Skeletal muscle tissue (tissue), 3 donors: ENCODE measurements at regions not wholly inside any gene's neighbourhood (a gene's known extent, or its start where the extent isn't known, plus 50 kb on each side); places are given as distances from the start of the nearest gene placed in this dataset.

Experiments used
- H3K27ac ChIP-seq: one replicate; pipeline ENCODE4 v1.7.0; 2013; ENCODE audit warnings: mild to moderate bottlenecking, low read depth, low read length, inconsistent platforms
- H3K27me3 ChIP-seq, 3 donors: one replicate each; pipeline ENCODE4 v1.7.0; 2013; ENCODE audit warnings: low read length in 3 of 3; ENCODE audit not compliant: control insufficient read depth in 3 of 3, insufficient read depth in 3 of 3
- H3K36me3 ChIP-seq, 3 donors: one replicate each; pipeline ENCODE4 v1.7.0; 2013; ENCODE audit warnings: low read length in 3 of 3; ENCODE audit not compliant: control insufficient read depth in 3 of 3, insufficient read depth in 3 of 3
- H3K4me1 ChIP-seq, 3 donors: one replicate each; pipeline ENCODE4 v1.7.0; 2013; ENCODE audit warnings: low read length in 3 of 3, mild to moderate bottlenecking in 3 of 3; ENCODE audit not compliant: control insufficient read depth in 3 of 3, insufficient read depth in 3 of 3
- H3K4me3 ChIP-seq, 3 donors: one replicate each; pipeline ENCODE4 v1.7.0; 2013; ENCODE audit warnings: low read length in 3 of 3
- H3K9ac ChIP-seq, 3 donors: one replicate each; pipeline ENCODE4 v1.7.0; 2013; ENCODE audit warnings: low read length in 3 of 3, mild to moderate bottlenecking in 3 of 3, moderate library complexity in 2 of 3, low read depth in 1 of 3
- H3K9me3 ChIP-seq, 3 donors: one replicate each; pipeline ENCODE4 v1.7.0; 2013; ENCODE audit warnings: low read length in 3 of 3; ENCODE audit not compliant: control insufficient read depth in 3 of 3
- donor health status: Osteomylitis.

DNA sequence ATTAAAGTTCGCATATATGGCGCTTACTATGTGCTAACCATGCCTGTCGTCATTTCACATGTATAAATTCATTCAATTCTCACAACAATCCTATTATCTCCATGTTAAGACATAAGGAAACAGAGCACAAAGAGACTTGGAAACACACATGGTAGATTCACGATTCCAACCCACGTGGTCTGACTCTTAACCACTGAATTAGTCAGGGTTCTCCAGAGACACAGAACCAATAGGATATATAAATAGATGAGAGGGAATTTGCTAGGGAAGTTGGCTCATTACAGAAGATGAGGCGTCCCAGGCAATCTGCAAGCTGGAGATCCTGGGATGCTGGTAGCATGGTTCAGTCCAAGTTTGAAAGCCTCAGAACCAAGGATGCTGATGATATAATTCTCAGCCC lies 765.3 kb downstream of the TBL1XR1 start:
- H3K36me3 ChIP-seq = no peaks in the 10 kb centered on the region
- H3K4me1 ChIP-seq = no peaks in the 10 kb centered on the region
- no peak overlapping the region for H3K4me3 ChIP-seq
- H3K27me3 ChIP-seq = no peaks in the 10 kb centered on the region
- H3K27ac ChIP-seq = no peak overlapping the region
- no peak overlapping the region for H3K9ac ChIP-seq
- H3K9me3 ChIP-seq = no peaks in the 10 kb centered on the region

DNA sequence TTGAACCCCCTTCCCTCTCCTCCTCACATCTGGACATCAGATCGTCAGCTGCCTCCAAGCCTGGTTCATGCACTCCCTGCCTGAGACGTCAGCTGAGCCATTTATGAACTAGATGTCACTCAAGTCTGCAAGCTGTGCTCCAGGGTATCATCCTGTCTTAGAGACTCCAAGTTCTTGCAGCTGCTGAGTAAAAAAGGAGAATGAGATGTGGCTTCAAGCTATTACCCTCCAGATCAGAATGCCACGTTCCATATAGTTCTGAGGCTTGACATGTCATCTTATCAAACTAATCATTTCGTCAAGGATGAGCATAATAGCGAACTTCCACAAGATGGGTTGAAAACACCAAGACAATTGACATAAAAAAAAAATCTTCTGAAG lies 766.3 kb downstream of the TBL1XR1 start:
- Histone ChIP-seq H3K9ac (no peak overlapping the region), H3K36me3 (no peaks in the 10 kb centered on the region), H3K27me3 (no peaks in the 10 kb centered on the region), H3K9me3 (no peaks in the 10 kb centered on the region), H3K27ac (no peak overlapping the region), H3K4me1 (no peaks in the 10 kb centered on the region), H3K4me3 (no peak overlapping the region)

DNA sequence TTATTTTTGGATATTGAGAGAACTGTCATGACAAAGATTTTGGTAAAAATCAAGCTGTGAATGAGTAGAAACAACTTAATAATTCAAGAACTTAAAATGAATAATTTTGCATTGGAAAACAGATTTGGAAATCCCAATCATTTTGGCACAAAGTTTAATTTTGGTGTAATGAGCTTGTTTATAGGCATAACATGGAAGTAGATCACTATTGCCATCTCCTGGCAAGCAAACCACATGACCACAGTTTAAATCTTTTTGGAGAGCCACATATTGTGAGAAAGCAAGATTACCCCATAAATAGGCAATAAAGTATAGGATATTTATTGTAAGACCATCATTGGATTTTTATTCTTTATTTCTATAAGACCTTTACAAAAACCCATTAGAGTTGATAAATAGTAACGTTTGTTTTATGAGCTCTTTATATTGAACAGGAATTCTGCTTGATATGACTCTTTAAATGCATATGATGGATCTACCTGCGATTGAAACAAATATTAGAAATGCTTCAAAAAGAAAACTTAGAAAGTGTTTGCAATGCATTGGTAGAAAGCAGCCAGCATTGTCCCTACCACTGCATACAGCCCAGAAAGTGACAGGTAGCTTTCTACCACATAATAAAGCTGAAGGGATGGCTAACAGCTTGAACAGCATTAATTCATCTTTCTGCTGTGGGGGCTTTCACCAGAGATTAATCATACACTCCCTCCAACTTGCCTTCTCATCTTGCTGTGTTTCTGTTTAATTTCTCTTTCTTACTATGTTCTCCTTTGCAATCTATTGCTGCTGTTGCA lies 766.8 kb downstream of the TBL1XR1 start:
- H3K9ac ChIP-seq = no peak overlapping the region
- no peaks in the 10 kb centered on the region for H3K27me3 ChIP-seq
- no peaks in the 10 kb centered on the region for H3K9me3 ChIP-seq
- H3K36me3 ChIP-seq = no peaks in the 10 kb centered on the region
- H3K4me3 ChIP-seq = no peak overlapping the region
- H3K27ac ChIP-seq = no peak overlapping the region
- no peaks in the 10 kb centered on the region for H3K4me1 ChIP-seq

DNA sequence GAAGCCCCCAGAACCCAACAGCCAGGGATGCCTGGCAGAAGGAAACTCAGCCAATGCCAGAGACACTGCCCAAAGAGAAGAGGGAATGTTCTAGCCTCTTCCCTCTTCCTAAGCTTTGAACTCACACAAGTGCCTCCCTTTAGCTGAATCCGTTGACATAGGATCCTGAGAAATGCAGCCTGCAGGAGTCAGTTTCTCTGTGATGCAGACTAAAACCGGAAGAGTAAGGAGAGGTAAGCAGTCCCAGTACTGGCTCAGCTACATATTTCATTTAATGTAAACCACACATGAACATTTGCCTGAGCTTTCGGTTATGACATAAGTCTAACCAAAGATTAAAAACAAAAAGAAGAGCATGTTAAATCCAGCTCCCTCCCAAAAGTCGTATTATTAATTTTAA lies 768.7 kb downstream of the TBL1XR1 start:
- Histone ChIP-seq H3K4me1 (no peaks in the 10 kb centered on the region), H3K36me3 (no peaks in the 10 kb centered on the region), H3K27ac (no peak overlapping the region)

DNA sequence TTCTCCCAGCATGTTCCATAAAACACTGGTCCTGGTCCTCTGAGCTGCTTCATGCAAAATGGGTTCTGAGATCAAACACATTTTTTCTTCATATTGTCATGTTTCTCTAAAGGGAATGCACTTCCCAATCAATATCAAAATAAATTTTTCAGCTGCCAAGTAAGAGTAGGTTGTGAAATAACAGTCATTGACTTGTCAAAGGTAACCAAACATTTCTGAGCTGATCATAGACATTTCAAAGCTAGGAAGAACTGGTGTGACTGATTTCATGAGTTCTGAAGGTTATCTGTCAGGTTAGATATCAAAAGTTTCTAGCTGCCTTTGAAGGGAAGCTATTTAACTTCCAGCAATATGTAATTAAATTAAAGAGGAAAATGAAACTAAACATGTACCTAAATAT lies 770.9 kb downstream of the TBL1XR1 start:
- Histone ChIP-seq H3K27ac (no peak overlapping the region), H3K9me3 (no peaks in the 10 kb centered on the region), H3K9ac (no peak overlapping the region), H3K4me3 (no peak overlapping the region), H3K36me3 (no peaks in the 10 kb centered on the region), H3K4me1 (no peaks in the 10 kb centered on the region), H3K27me3 (no peaks in the 10 kb centered on the region)

More for the DNA sequence above, 768.7 kb downstream of the TBL1XR1 start:
- Histone ChIP-seq H3K9me3 (no peaks in the 10 kb centered on the region), H3K27me3 (no peaks in the 10 kb centered on the region), H3K4me3 (no peak overlapping the region), H3K9ac (no peak overlapping the region)

DNA sequence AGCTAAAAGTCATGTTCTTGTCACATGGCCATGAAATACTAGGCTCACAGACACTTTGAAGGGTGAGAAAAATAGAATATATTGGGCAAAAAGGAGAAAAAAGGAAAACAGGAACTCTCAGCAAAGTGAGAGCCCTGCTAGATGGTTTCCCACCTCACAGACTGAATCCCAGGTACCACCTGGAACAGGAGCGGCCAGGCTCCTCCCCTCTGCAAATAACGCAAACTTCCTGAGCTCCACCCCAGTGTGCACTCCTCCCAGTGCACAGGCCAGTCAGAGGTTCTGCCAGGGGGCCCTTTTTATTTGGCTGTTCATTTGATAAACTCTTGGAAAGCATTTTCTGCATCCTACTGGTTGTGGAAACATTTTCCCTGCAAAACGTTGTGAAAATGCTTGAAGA lies 780.4 kb downstream of the TBL1XR1 start:
- H3K27me3 ChIP-seq = no peaks in the 10 kb centered on the region
- H3K9ac ChIP-seq = no peak overlapping the region
- H3K4me3 ChIP-seq = no peak overlapping the region
- H3K4me1 ChIP-seq = no peaks in the 10 kb centered on the region
- H3K36me3 ChIP-seq = no peaks in the 10 kb centered on the region
- no peak overlapping the region for H3K27ac ChIP-seq
- H3K9me3 ChIP-seq = no peaks in the 10 kb centered on the region

DNA sequence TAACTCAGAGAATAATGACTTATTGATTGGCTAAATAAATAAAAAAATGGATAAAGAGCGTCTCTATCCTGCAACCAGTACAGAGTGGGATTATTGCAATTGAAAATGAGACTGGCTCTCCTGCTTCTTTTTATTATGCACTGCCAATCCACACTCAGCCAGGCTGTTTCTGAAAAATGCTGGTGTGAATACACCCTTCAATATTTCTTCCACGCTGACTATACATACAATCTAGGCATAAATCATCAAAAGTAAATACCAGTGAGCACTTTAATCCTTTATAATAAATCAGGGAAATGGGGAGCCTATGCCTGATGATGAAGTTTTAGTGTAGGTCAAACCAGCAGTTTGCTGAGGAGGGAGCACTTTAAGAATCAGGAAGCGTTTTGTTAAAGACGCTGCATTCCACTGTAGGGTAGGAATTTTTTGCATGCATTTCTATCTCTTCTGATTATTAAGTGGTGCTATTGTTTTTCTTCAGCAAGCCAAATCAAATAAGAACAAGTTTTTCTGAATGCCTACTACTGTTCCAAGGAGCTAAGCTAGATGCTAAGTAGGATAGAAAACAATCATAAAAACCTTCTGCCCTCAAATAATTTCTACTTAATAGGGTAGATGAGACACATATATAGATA lies 781.5 kb downstream of the TBL1XR1 start:
- no peaks in the 10 kb centered on the region for H3K36me3 ChIP-seq
- no peak overlapping the region for H3K27ac ChIP-seq
- no peaks in the 10 kb centered on the region for H3K27me3 ChIP-seq
- no peaks in the 10 kb centered on the region for H3K9me3 ChIP-seq
- H3K4me1 ChIP-seq = no peaks in the 10 kb centered on the region
- H3K9ac ChIP-seq = no peak overlapping the region
- no peak overlapping the region for H3K4me3 ChIP-seq

DNA sequence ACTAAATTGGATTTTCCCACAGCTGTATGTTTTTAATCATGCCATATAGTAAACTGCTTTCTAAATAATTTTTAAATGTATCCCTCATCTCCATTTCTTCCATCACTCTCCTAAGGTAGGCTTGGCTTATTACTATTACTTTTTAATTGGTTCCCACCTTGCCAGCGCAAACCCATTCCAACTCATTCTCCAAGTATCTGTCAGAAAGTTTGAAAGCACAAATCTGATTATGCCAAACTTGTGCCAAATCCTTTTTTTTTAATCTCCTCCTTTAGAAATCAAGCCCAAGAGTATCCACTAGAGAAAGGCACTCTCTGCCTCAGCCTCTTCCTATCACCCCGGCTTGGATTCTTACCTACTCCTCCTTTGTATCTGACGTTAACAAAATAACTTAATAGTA lies 784.5 kb downstream of the TBL1XR1 start:
- H3K36me3 ChIP-seq = no peaks in the 10 kb centered on the region
- H3K27ac ChIP-seq = no peak overlapping the region
- H3K4me3 ChIP-seq = no peak overlapping the region
- no peaks in the 10 kb centered on the region for H3K4me1 ChIP-seq
- H3K9me3 ChIP-seq = no peaks in the 10 kb centered on the region
- H3K27me3 ChIP-seq = no peaks in the 10 kb centered on the region
- no peak overlapping the region for H3K9ac ChIP-seq

DNA sequence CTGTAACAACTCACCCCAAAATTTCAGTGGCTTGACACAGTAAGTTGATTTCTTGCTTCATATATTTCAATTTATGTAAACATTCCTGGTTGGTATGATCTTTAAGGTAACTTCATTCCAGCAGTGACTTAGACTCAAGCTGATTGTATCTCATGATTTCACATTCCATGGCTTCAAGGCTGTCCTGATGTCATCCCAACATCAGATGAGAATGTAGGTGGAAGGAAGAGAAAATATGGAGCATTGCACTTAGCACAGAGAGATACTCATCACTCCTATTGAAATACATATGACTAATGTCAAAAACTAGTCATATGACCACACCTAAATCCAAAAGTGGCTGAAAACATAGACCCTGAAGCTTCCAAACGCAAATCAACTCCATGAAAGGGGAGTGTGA lies 793.8 kb downstream of the TBL1XR1 start:
- Histone ChIP-seq H3K27ac (no peak overlapping the region), H3K27me3 (no peaks in the 10 kb centered on the region), H3K36me3 (no peaks in the 10 kb centered on the region), H3K9ac (no peak overlapping the region), H3K4me3 (no peak overlapping the region), H3K4me1 (no peaks in the 10 kb centered on the region), H3K9me3 (no peaks in the 10 kb centered on the region)

DNA sequence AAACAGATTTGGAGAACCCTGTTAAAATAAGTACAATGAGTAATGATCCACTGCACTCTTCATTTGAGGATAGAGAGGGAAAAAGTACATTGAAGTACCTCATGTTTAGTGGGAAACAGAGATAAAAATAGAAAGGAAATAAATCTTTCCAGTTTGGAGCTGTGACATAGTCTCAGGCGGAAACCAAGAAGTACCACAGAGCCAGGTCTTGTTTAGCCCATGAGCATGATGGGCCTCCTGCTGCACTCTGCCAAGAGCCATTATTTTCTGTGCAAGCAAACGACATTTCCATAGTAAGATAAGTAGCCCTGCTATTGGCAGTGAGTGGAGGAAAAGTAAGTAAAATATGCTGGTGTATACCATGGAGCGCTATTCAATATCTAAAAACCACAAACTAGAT lies 796.1 kb downstream of the TBL1XR1 start:
- H3K36me3 ChIP-seq = no peaks in the 10 kb centered on the region
- no peak overlapping the region for H3K27ac ChIP-seq
- no peaks in the 10 kb centered on the region for H3K27me3 ChIP-seq
- no peaks in the 10 kb centered on the region for H3K4me1 ChIP-seq
- H3K9me3 ChIP-seq = no peaks in the 10 kb centered on the region
- H3K4me3 ChIP-seq = no peak overlapping the region
- H3K9ac ChIP-seq = no peak overlapping the region
